OCI-LY1 (cell line): ENCODE measurements at regions not wholly inside any gene's neighbourhood (a gene's known extent, or its start where the extent isn't known, plus 50 kb on each side); places are given as distances from the start of the nearest gene placed in this dataset.

Experiments used
- H2AFZ ChIP-seq: fragments of 200-600 bp; sonication (generic), shearing (Covaris generic); 2 replicates; pipeline ENCODE4 v1.6.0; 2014; ENCODE audit warnings: antibody characterized with exemption, mild to moderate bottlenecking, low read length
- H3F3A ChIP-seq: fragments of 200-600 bp; sonication (generic), shearing (Covaris generic); 2 replicates; pipeline ENCODE4 v1.6.0; 2014; ENCODE audit warnings: mild to moderate bottlenecking, antibody characterized with exemption, low read length, moderate library complexity; ENCODE audit not compliant: insufficient read depth
- H3K27ac ChIP-seq: fragments of 200-600 bp; sonication (generic); 2 replicates; pipeline ENCODE4 v1.5.1; 2014; ENCODE audit warnings: low read length, mixed run types, mild to moderate bottlenecking, low read depth; ENCODE audit not compliant: poor library complexity, severe bottlenecking
- H3K27me3 ChIP-seq: fragments of 200-600 bp; sonication (generic); 2 replicates; pipeline ENCODE4 v1.6.0; 2014; ENCODE audit warnings: antibody characterized with exemption, mild to moderate bottlenecking, low read length, moderate library complexity; ENCODE audit not compliant: insufficient read depth
- H3K36me3 ChIP-seq: fragments of 200-600 bp; sonication (generic); 2 replicates; pipeline ENCODE4 v1.6.1; 2014; ENCODE audit warnings: mild to moderate bottlenecking, antibody characterized with exemption, low read length, moderate library complexity, mixed read lengths; ENCODE audit not compliant: insufficient read depth
- H3K4me1 ChIP-seq: fragments of 200-600 bp; sonication (generic); 2 replicates; pipeline ENCODE4 v1.5.1; 2014; ENCODE audit warnings: mild to moderate bottlenecking, low read length, moderate library complexity; ENCODE audit not compliant: insufficient read depth, severe bottlenecking
- H3K4me2 ChIP-seq: fragments of 200-600 bp; sonication (generic), shearing (Covaris generic); 2 replicates; pipeline ENCODE4 v1.6.1; 2014; ENCODE audit warnings: low read length
- H3K4me3 ChIP-seq: fragments of 200-600 bp; sonication (generic); 2 replicates; pipeline ENCODE4 v1.5.1; 2014; ENCODE audit warnings: low read length, low read depth, mild to moderate bottlenecking, mixed read lengths; ENCODE audit not compliant: poor library complexity, severe bottlenecking
- H3K79me2 ChIP-seq: fragments of 200-600 bp; shearing (Covaris generic); 2 replicates; pipeline ENCODE4 v1.6.1; 2016; ENCODE audit warnings: mixed run types, low read length, mixed read lengths; ENCODE audit not compliant: insufficient read depth
- H3K9ac ChIP-seq: fragments of 200-600 bp; sonication (generic), shearing (Covaris generic); 2 replicates; pipeline ENCODE4 v1.6.1; 2014; ENCODE audit warnings: mild to moderate bottlenecking, low read length, mixed read lengths
- H3K9me2 ChIP-seq: fragments of 200-600 bp; sonication (generic), shearing (Covaris generic); 2 replicates; pipeline ENCODE4 v1.6.1; 2014; ENCODE audit warnings: low read depth, mild to moderate bottlenecking, low read length, mixed read lengths
- H3K9me3 ChIP-seq: fragments of 200-600 bp; shearing (Covaris generic); 2 replicates; pipeline ENCODE4 v1.6.1; 2014; ENCODE audit warnings: low read length, mixed read lengths
- H4K20me1 ChIP-seq: fragments of 200-600 bp; sonication (generic), shearing (Covaris generic); 2 replicates; pipeline ENCODE4 v1.6.0; 2016; ENCODE audit warnings: mild to moderate bottlenecking, low read length; ENCODE audit not compliant: insufficient read depth
- EZH2 ChIP-seq: fragments of 200-600 bp; sonication (generic), shearing (Covaris generic); IDR thresholded peaks from 2 replicates; pipeline ENCODE4 v1.8.0; 2017; ENCODE audit warnings: borderline replicate concordance, mixed run types, mild to moderate bottlenecking, antibody characterized with exemption, low read length, moderate library complexity, mixed read lengths
- TF ChIP-seq, protein P1 (sequence below): fragments of 200-600 bp; sonication (generic), shearing (Covaris generic); IDR thresholded peaks from 2 replicates; pipeline ENCODE4 v1.5.1; 2017; ENCODE audit warnings: mild to moderate bottlenecking, antibody characterized with exemption, low read length, moderate library complexity, mixed read lengths

- Histone ChIP-seq H3K9me3 (no peaks in the 10 kb centered on the region), H3K9ac (no peak overlapping the region), H3K4me3 (no peak overlapping the region), H3K27ac (no peak overlapping the region), H3K4me1 (no peaks in the 10 kb centered on the region), H4K20me1 (no peaks in the 10 kb centered on the region), H3K36me3 (no peaks in the 10 kb centered on the region), H2AFZ (no peak overlapping the region), H3K27me3 (no peaks in the 10 kb centered on the region), H3K79me2 (no peaks in the 10 kb centered on the region), H3K9me2 (no peaks in the 10 kb centered on the region), H3K4me2 (no peak overlapping the region), H3F3A (no peaks in the 10 kb centered on the region)
- TF ChIP-seq, protein P1, sequence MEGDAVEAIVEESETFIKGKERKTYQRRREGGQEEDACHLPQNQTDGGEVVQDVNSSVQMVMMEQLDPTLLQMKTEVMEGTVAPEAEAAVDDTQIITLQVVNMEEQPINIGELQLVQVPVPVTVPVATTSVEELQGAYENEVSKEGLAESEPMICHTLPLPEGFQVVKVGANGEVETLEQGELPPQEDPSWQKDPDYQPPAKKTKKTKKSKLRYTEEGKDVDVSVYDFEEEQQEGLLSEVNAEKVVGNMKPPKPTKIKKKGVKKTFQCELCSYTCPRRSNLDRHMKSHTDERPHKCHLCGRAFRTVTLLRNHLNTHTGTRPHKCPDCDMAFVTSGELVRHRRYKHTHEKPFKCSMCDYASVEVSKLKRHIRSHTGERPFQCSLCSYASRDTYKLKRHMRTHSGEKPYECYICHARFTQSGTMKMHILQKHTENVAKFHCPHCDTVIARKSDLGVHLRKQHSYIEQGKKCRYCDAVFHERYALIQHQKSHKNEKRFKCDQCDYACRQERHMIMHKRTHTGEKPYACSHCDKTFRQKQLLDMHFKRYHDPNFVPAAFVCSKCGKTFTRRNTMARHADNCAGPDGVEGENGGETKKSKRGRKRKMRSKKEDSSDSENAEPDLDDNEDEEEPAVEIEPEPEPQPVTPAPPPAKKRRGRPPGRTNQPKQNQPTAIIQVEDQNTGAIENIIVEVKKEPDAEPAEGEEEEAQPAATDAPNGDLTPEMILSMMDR, result no peak
- no peak for TF ChIP-seq EZH2
Measured at GRCh38 chr2:188785061-188785460, 189.1 kb upstream of the COL3A1 start.

DNA sequence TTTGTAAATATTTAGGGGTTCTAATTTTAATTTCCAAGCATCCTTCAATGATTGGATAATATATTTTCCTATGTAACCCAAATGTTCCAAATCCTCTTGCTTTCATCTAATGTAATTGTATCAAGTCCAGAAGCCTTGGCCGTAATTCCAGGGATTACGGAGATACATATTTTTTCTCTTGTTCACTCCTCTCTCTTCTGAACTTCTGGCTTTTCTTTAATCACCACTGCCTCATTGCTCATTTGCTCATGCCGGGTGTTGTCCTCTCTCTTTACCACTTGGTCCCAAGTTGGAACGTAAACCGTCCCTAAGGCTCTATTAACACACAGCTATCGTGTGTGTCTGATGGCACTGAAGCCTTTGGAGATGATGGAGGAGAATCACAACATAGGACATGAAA is 188.7 kb upstream of the COL3A1 start:
- no peaks in the 10 kb centered on the region for H4K20me1 ChIP-seq
- H3K27me3 ChIP-seq, result no peaks in the 10 kb centered on the region
- H3K27ac ChIP-seq, result no peak overlapping the region
- H3K9me3 ChIP-seq, result no peaks in the 10 kb centered on the region
- TF ChIP-seq, protein P1, result no peak
- no peak for TF ChIP-seq EZH2
- H2AFZ ChIP-seq, result no peak overlapping the region
- H3K79me2 ChIP-seq, result no peaks in the 10 kb centered on the region
- H3K9ac ChIP-seq, result no peak overlapping the region
- no peak overlapping the region for H3K4me2 ChIP-seq
- H3K9me2 ChIP-seq, result no peaks in the 10 kb centered on the region
- H3F3A ChIP-seq, result no peaks in the 10 kb centered on the region
- no peaks in the 10 kb centered on the region for H3K36me3 ChIP-seq
- no peak overlapping the region for H3K4me3 ChIP-seq
- no peaks in the 10 kb centered on the region for H3K4me1 ChIP-seq

DNA sequence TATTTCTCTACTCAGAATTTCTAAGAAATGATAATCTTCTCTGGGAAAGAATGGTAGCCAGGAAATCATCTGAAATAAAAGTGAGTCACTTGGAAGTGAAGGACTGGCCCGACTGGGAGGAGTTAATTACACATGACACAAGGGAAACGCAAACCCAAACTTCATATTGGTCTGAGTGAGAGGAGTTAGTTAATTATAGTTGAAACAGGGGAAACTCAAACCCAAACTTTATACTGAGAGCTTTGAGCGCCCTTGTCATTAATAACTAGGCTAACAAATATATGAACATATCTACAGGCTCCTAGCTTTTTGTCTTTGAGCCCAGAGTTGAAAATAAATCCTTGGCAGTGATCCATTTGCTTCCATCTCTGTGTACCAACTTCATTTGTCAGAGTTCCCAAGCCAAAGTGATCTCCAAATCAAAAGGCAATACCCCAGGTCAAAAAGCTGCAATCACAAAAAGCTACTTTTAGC is 187.8 kb upstream of the COL3A1 start:
- Histone ChIP-seq H2AFZ (no peak overlapping the region), H3K27ac (no peak overlapping the region), H3K27me3 (no peaks in the 10 kb centered on the region), H3K79me2 (no peaks in the 10 kb centered on the region), H3K4me3 (no peak overlapping the region), H3K9me3 (no peaks in the 10 kb centered on the region), H3K4me2 (no peak overlapping the region), H3K9ac (no peak overlapping the region), H3K36me3 (no peaks in the 10 kb centered on the region), H3K9me2 (no peaks in the 10 kb centered on the region), H3K4me1 (no peaks in the 10 kb centered on the region), H4K20me1 (no peaks in the 10 kb centered on the region), H3F3A (no peaks in the 10 kb centered on the region)
- no peak for TF ChIP-seq EZH2
- TF ChIP-seq, protein P1, result no peak
